Neural progenitor cell (in vitro differentiated cells): ENCODE measurements at regions not wholly inside any gene's neighbourhood (a gene's known extent, or its start where the extent isn't known, plus 50 kb on each side); places are given as distances from the start of the nearest gene placed in this dataset.

ENCODE experiments used
- DNase-seq: peaks from one replicate; pipeline ENCODE4 v3.0.0-alpha.2; 2016; ENCODE audit warnings: low spot score
- H2AFZ ChIP-seq: fragments of 200-600 bp; sonication (generic); replicated peaks from 2 replicates; pipeline ENCODE4 v1.6.1; 2016; ENCODE audit warnings: antibody characterized with exemption
- H3F3A ChIP-seq: fragments of 200-600 bp; sonication (generic); 2 replicates; pipeline ENCODE4 v1.6.1; 2016; ENCODE audit warnings: antibody characterized with exemption, low read depth
- H3K27ac ChIP-seq: fragments of 200-600 bp; sonication (generic); 2 replicates; pipeline ENCODE4 v1.5.1; 2016; ENCODE audit warnings: mild to moderate bottlenecking
- H3K27me3 ChIP-seq: fragments of 200-600 bp; sonication (generic); 2 replicates; pipeline ENCODE4 v1.6.1; 2016; ENCODE audit warnings: mild to moderate bottlenecking, moderate library complexity
- H3K36me3 ChIP-seq: fragments of 200-600 bp; sonication (generic); 2 replicates; pipeline ENCODE4 v1.5.1; 2016
- H3K4me1 ChIP-seq: fragments of 200-600 bp; sonication (generic); 2 replicates; pipeline ENCODE4 v1.6.1; 2016; ENCODE audit warnings: mixed run types
- H3K4me2 ChIP-seq: fragments of 200-600 bp; sonication (generic); 2 replicates; pipeline ENCODE4 v1.6.1; 2016
- H3K4me3 ChIP-seq: fragments of 200-600 bp; sonication (generic); 2 replicates; pipeline ENCODE4 v1.5.1; 2016
- H3K79me2 ChIP-seq: fragments of 200-600 bp; sonication (generic); 2 replicates; pipeline ENCODE4 v1.6.1; 2016; ENCODE audit warnings: low read depth
- H3K9ac ChIP-seq: fragments of 200-600 bp; sonication (generic); 2 replicates; pipeline ENCODE4 v1.6.1; 2016
- H3K9me3 ChIP-seq: fragments of 200-600 bp; sonication (generic); 2 replicates; pipeline ENCODE4 v1.5.1; 2016; ENCODE audit warnings: low read depth
- H4K20me1 ChIP-seq: fragments of 200-600 bp; sonication (generic); 2 replicates; pipeline ENCODE4 v1.6.1; 2016; ENCODE audit warnings: low read depth
- H3K27ac Mint-ChIP-seq: 3 replicates; pipeline ENCODE4 v1.8.0; 2021; ENCODE audit warnings: mixed read lengths
- H3K27me3 Mint-ChIP-seq: 2 replicates; pipeline ENCODE4 v1.8.0; 2022; ENCODE audit warnings: low read depth, mild to moderate bottlenecking, inconsistent platforms, moderate library complexity, mixed read lengths; ENCODE audit not compliant: insufficient read depth
- H3K36me3 Mint-ChIP-seq: 3 replicates; pipeline ENCODE4 v1.8.0; 2021; ENCODE audit warnings: mixed read lengths
- H3K4me1 Mint-ChIP-seq: 3 replicates; pipeline ENCODE4 v1.8.0; 2021; ENCODE audit warnings: mixed read lengths
- H3K4me3 Mint-ChIP-seq: 3 replicates; pipeline ENCODE4 v1.8.0; 2021; ENCODE audit warnings: mild to moderate bottlenecking, moderate library complexity, mixed read lengths
- H3K9me3 Mint-ChIP-seq: 3 replicates; pipeline ENCODE4 v1.8.0; 2020; ENCODE audit warnings: mixed read lengths
- EZH2 ChIP-seq: fragments of 200-600 bp; sonication (generic); IDR thresholded peaks from 2 replicates; pipeline ENCODE4 v1.6.1; 2017; ENCODE audit warnings: antibody characterized with exemption, mild to moderate bottlenecking, moderate library complexity
- EZH2phosphoT487 ChIP-seq: fragments of 200-600 bp; sonication (generic); IDR thresholded peaks from 2 replicates; pipeline ENCODE4 v1.6.1; 2017; ENCODE audit warnings: antibody characterized with exemption
- TF ChIP-seq, protein P1 (sequence below): fragments of 200-600 bp; sonication (generic); IDR thresholded peaks from 2 replicates; pipeline ENCODE4 v1.5.1; 2017; ENCODE audit warnings: antibody characterized with exemption, mild to moderate bottlenecking

DNA sequence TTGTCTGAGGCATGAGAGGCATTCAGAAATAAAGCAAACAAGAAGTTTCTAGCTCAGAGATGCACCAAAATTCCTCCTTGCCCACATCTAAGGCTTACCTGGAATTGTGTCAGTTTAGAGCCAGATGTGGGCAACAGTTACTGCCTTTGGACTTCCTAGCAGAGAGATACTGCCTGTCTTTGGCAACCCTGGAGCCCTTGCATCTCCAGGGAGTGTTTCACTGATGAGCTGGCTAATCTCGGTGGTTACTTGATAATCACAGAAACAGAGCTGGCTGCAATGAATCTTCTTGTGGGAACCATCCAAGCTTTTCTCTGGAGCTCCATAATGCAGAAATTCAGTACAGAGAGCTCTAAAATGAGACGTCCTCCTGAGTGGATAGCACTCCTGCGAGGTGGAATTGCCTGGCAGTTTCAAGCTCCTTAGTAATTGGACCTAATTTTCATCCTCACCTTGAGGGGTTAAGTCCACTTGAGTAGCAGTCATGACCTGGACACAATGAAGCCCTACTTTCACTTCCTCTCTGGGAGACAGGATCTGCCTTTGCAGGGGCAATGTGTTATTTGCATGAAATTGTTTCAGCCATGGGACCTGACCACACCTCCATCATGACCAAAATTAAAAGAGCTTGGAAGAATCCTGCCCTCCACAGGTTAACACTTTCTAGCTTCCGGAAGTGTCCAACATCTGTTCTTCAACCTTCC, 108.8 kb upstream of the ARHGAP5 start:
- Histone ChIP-seq H4K20me1 (no peaks in the 10 kb centered on the region), H2AFZ (no peak overlapping the region), H3F3A (peaks cover 4% of the 10 kb centered on the region), H3K79me2 (no peaks in the 10 kb centered on the region), H3K27me3 (no peaks in the 10 kb centered on the region), H3K4me3 (no peak overlapping the region), H3K9ac (no peak overlapping the region), H3K4me2 (no peak overlapping the region), H3K27ac (no peak overlapping the region), H3K36me3 (no peaks in the 10 kb centered on the region), H3K9me3 (no peaks in the 10 kb centered on the region), H3K4me1 (peaks cover 9% of the 10 kb centered on the region)
- no peak overlapping the region for H3K27ac Mint-ChIP-seq
- H3K27me3 Mint-ChIP-seq: peaks cover 8% of the 10 kb centered on the region
- no peaks in the 10 kb centered on the region for H3K4me1 Mint-ChIP-seq
- DNase-seq: no peak
- H3K36me3 Mint-ChIP-seq: no peaks in the 10 kb centered on the region
- peaks cover 3% of the 10 kb centered on the region for H3K9me3 Mint-ChIP-seq
- H3K4me3 Mint-ChIP-seq: no peak overlapping the region
- TF ChIP-seq, protein P1, sequence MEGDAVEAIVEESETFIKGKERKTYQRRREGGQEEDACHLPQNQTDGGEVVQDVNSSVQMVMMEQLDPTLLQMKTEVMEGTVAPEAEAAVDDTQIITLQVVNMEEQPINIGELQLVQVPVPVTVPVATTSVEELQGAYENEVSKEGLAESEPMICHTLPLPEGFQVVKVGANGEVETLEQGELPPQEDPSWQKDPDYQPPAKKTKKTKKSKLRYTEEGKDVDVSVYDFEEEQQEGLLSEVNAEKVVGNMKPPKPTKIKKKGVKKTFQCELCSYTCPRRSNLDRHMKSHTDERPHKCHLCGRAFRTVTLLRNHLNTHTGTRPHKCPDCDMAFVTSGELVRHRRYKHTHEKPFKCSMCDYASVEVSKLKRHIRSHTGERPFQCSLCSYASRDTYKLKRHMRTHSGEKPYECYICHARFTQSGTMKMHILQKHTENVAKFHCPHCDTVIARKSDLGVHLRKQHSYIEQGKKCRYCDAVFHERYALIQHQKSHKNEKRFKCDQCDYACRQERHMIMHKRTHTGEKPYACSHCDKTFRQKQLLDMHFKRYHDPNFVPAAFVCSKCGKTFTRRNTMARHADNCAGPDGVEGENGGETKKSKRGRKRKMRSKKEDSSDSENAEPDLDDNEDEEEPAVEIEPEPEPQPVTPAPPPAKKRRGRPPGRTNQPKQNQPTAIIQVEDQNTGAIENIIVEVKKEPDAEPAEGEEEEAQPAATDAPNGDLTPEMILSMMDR: no peak
- TF ChIP-seq EZH2 (no peak), EZH2phosphoT487 (no peak)

DNA sequence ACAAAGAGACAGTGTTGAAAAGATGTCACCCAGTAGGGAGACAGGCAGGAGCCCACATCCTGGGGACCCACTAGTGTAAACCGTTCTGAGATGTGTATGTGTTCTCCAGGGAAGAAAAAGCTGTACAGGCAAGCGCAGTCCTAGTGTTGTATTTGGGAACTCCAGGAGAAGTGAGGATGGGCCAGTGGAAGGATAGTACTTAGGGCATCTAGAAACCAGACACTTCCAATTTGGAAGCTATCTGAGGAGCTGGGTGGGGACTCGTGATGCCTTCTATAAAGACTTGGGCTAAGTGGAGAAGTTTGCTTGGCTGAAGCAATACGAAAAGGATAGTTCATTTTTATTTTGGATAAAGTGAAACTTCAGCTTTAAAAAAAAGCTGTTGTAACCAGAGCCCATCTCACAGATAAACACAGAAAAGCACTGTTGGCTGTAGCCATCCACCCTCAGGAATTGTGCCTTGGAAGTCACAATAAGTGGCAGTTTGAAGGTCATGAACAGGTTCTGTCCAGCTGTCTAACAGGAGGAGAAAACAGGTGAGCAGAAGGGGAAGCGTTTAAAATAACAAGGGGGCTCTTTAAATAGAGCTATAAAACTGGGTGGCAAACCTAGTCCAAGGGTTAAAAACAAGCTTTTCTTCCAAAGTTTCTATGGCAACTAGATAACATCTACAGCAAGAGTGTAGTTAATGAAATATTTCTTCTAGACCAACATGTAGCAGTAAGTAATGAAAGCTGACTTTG, 108.0 kb upstream of the ARHGAP5 start:
- H3F3A ChIP-seq: no peaks in the 10 kb centered on the region
- no peaks in the 10 kb centered on the region for H3K36me3 Mint-ChIP-seq
- H3K27ac Mint-ChIP-seq: no peak overlapping the region
- H3K9ac ChIP-seq: no peak overlapping the region
- peaks cover 7% of the 10 kb centered on the region for H3K27me3 Mint-ChIP-seq
- H3K9me3 Mint-ChIP-seq: peaks cover 5% of the 10 kb centered on the region
- H3K4me2 ChIP-seq: no peak overlapping the region
- no peaks in the 10 kb centered on the region for H3K79me2 ChIP-seq
- no peaks in the 10 kb centered on the region for H3K27me3 ChIP-seq
- no peaks in the 10 kb centered on the region for H4K20me1 ChIP-seq
- no peak overlapping the region for H3K4me3 ChIP-seq
- TF ChIP-seq EZH2phosphoT487 (no peak), EZH2 (no peak)
- TF ChIP-seq, protein P1: no peak
- no peaks in the 10 kb centered on the region for H3K4me1 Mint-ChIP-seq
- no peak for DNase-seq
- no peak overlapping the region for H3K4me3 Mint-ChIP-seq
- no peak overlapping the region for H2AFZ ChIP-seq
- H3K27ac ChIP-seq: no peak overlapping the region
- no peaks in the 10 kb centered on the region for H3K9me3 ChIP-seq
- H3K4me1 ChIP-seq: peaks cover under 1% of the 10 kb centered on the region
- no peaks in the 10 kb centered on the region for H3K36me3 ChIP-seq

DNA sequence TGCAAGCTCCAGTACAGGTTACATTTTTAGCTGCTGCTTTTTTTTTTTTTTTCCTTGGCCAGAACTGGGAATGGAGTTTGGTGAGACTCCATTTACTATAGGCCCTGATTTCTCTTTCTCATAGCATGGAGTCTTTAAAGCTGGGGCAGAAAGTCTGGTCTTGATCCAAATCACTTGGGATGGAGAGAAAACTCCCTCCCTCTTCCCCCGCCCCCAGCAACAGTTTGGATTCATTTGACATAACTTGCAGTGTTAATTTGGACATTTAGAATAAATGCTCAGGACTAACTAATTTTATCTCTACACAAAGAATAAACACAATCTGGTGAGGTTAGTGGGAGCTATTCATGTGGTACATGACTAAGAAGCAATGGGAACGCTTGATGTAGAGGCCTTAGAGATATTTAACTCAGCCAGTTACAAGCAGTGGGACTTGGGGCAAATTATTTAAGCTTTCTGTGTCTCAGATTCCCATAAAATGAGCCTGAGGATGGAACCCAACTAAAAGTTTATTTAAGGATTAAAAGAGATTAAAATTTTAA, 107.3 kb upstream of the ARHGAP5 start:
- no peak overlapping the region for H3K27ac Mint-ChIP-seq
- no peak overlapping the region for H3K4me2 ChIP-seq
- H3K4me1 Mint-ChIP-seq: no peaks in the 10 kb centered on the region

More for the DNA sequence above, 107.3 kb upstream of the ARHGAP5 start:
- Histone ChIP-seq H3K4me3 (no peak overlapping the region), H3K27ac (no peak overlapping the region), H3K9ac (no peak overlapping the region), H3K27me3 (no peaks in the 10 kb centered on the region), H3K36me3 (no peaks in the 10 kb centered on the region), H4K20me1 (no peaks in the 10 kb centered on the region), H3K9me3 (no peaks in the 10 kb centered on the region), H2AFZ (no peak overlapping the region), H3F3A (no peaks in the 10 kb centered on the region), H3K4me1 (no peaks in the 10 kb centered on the region), H3K79me2 (no peaks in the 10 kb centered on the region)
- DNase-seq: no peak
- Mint-ChIP-seq H3K36me3 (no peaks in the 10 kb centered on the region), H3K4me3 (no peak overlapping the region), H3K9me3 (peaks cover 7% of the 10 kb centered on the region), H3K27me3 (peaks cover 7% of the 10 kb centered on the region)
- no peak for TF ChIP-seq EZH2
- TF ChIP-seq, protein P1: no peak
- no peak for TF ChIP-seq EZH2phosphoT487
